ENCODE measurements at regions not wholly inside any gene's neighbourhood (a gene's known extent, or its start where the extent isn't known, plus 50 kb on each side); places are given as distances from the start of the nearest gene placed in this dataset.

GRCh38 chr9:73806876-73807275 is 655.2 kb downstream of the ANXA1 start:
- TF ChIP-seq MAX (IDR thresholded peaks at IDR 0.05; ENCODE audit: insufficient read depth, insufficient read length) (no peak), CTCF (IDR thresholded peaks at IDR 0.05; ENCODE audit: extremely low read depth in 1 of 2, insufficient read depth in 1 of 2, low read depth in 1 of 2, low read length in 2 of 2) (no peak), POLR2AphosphoS5 (IDR thresholded peaks at IDR 0.05; ENCODE audit: insufficient read depth, low read depth, low read length) (no peak), EZH2 (IDR thresholded peaks at IDR 0.05; ENCODE audit: borderline replicate concordance, low read depth, low read length, severe bottlenecking) (no peak), POLR2A (IDR thresholded peaks at IDR 0.05; ENCODE audit: low read depth, low read length) (no peak)

Measured in endothelial cell of umbilical vein (primary cell).